Activated T-helper 2 cell treated with anti-CD3 and anti-CD28 coated beads, Interferon-gamma antibody, Interleukin-2, Interleukin-4, amounts not matched to agents 10 μg/mL and 5 μg/mL and 100 μg/mL, durations not matched to agents 14 hours and 24 hours and 36 hours (primary cell): ENCODE measurements at regions not wholly inside any gene's neighbourhood (a gene's known extent, or its start where the extent isn't known, plus 50 kb on each side); places are given as distances from the start of the nearest gene placed in this dataset.

ENCODE experiments used
- DNase-seq: peaks from one replicate; pipeline ENCODE4 v3.0.0; 2021; ENCODE audit warnings: low spot score
- H3K27ac Mint-ChIP-seq: one replicate; pipeline ENCODE4 v1.8.0; 2021; ENCODE audit warnings: mixed read lengths
- H3K27me3 Mint-ChIP-seq: one replicate; pipeline ENCODE4 v1.8.0; 2021; ENCODE audit warnings: low read depth, mixed read lengths
- H3K36me3 Mint-ChIP-seq: one replicate; pipeline ENCODE4 v1.8.0; 2021; ENCODE audit warnings: low read depth, mixed read lengths
- H3K4me1 Mint-ChIP-seq: one replicate; pipeline ENCODE4 v1.8.0; 2021; ENCODE audit warnings: low read depth, mixed read lengths
- H3K4me3 Mint-ChIP-seq: one replicate; pipeline ENCODE4 v1.8.0; 2021; ENCODE audit warnings: low read depth, mild to moderate bottlenecking, moderate library complexity, mixed read lengths
- H3K9me3 Mint-ChIP-seq: one replicate; pipeline ENCODE4 v1.8.0; 2021; ENCODE audit warnings: mixed read lengths
- intact Hi-C: fragments of 100-400 bp; cut with micrococcal nuclease; formaldehyde crosslinking; loops from one replicate; pipeline ENCODE4 v1.15.1; 2023

DNA sequence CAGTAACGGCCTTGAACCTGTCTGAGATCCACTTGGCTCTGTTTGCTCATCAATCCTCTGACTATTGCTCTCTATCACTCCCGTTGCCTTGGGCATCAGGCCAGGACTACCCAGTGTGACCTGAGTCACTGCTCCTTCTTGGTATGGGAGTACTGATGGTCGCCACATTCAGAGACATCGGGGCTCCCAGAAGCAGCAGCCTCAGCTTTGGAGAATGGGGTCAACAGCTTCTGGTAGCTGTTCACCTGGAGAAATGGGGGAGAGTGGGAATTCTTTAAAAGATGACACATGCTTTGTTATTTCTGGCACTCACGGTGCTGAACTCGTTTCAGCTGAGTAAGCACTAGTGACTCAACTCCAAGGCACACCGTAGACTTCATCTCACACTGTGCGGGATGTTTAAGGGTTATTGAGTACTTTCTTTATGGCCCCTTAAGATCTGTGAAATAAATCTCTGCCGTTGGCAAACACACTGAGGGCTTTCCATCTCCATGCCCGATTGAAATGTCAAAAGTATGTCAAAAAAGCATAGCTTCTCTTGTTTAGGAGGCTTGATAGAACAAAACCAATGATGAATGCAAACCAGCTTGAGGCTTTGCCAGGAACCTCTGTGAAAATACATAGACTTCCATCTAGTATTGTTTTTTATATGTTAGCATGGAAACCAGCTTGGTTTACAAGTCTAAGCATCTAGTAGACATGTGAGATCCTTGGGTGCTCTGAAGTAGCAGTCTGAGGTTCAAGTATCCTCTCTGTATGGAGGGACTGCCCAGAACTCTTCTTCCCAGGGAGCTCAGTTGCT lies 333.1 kb downstream of the CXCL12 start:
- intact Hi-C loops = no loop called here
- H3K4me3 Mint-ChIP-seq = no peak overlapping the region
- H3K9me3 Mint-ChIP-seq = no peaks in the 10 kb centered on the region
- no peak overlapping the region for H3K27ac Mint-ChIP-seq
- no peaks in the 10 kb centered on the region for H3K36me3 Mint-ChIP-seq
- H3K27me3 Mint-ChIP-seq = peaks cover 11% of the 10 kb centered on the region
- no peak for DNase-seq
- H3K4me1 Mint-ChIP-seq = peaks cover 2% of the 10 kb centered on the region

GRCh38 chr10:44051091-44051490 lies 333.8 kb downstream of the CXCL12 start:
- Mint-ChIP-seq H3K36me3 (no peaks in the 10 kb centered on the region), H3K4me3 (no peak overlapping the region), H3K9me3 (no peaks in the 10 kb centered on the region), H3K27ac (no peak overlapping the region), H3K4me1 (peaks cover 2% of the 10 kb centered on the region), H3K27me3 (peaks cover 12% of the 10 kb centered on the region)
- intact Hi-C loops = no loop called here
- no peak for DNase-seq

- H3K36me3 Mint-ChIP-seq = no peaks in the 10 kb centered on the region
- H3K4me3 Mint-ChIP-seq = no peak overlapping the region
- H3K27me3 Mint-ChIP-seq = peaks cover 15% of the 10 kb centered on the region
- no peaks in the 10 kb centered on the region for H3K9me3 Mint-ChIP-seq
- intact Hi-C loops = no loop called here
- H3K27ac Mint-ChIP-seq = no peak overlapping the region
- no peak for DNase-seq
- peaks cover 2% of the 10 kb centered on the region for H3K4me1 Mint-ChIP-seq
Measured at GRCh38 chr10:44049301-44050015, 335.4 kb downstream of the CXCL12 start.

- intact Hi-C loops = no loop called here
- no peak for DNase-seq
- Mint-ChIP-seq H3K36me3 (no peaks in the 10 kb centered on the region), H3K4me1 (peaks cover 2% of the 10 kb centered on the region), H3K27me3 (peaks cover 15% of the 10 kb centered on the region), H3K4me3 (no peak overlapping the region), H3K9me3 (no peaks in the 10 kb centered on the region), H3K27ac (no peak overlapping the region)
Measured at GRCh38 chr10:44047361-44047760, 337.5 kb downstream of the CXCL12 start.

- no peak overlapping the region for H3K27ac Mint-ChIP-seq
- no peaks in the 10 kb centered on the region for H3K36me3 Mint-ChIP-seq
- no peak for DNase-seq
- peaks cover 2% of the 10 kb centered on the region for H3K4me1 Mint-ChIP-seq
- peaks cover 15% of the 10 kb centered on the region for H3K27me3 Mint-ChIP-seq
- H3K4me3 Mint-ChIP-seq = no peak overlapping the region
- H3K9me3 Mint-ChIP-seq = no peaks in the 10 kb centered on the region
- intact Hi-C loops = no loop called here
Measured at GRCh38 chr10:44046605-44047004, 338.3 kb downstream of the CXCL12 start.

DNA sequence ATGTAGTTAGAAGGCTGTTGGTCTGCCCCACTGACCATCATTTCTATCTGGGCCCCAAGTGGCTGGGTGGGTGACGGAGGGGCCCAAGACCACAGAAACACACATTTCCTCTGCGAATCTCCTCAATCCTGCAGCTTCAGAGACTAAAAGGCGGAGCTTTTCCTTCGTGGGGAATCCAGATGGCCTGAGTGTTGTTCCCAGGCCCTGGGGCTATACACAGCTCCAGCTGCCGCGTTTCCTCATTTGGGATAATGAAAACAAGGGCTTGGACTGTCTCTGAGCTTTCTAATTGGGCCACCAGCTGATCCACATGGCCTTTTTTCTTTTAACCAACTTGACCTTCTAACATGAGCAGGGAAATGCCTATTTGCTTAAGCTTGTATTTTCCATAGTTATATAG lies 339.9 kb downstream of the CXCL12 start:
- Mint-ChIP-seq H3K9me3 (no peaks in the 10 kb centered on the region), H3K4me3 (no peak overlapping the region), H3K4me1 (peaks cover 2% of the 10 kb centered on the region), H3K27me3 (peaks cover 15% of the 10 kb centered on the region), H3K36me3 (no peaks in the 10 kb centered on the region), H3K27ac (no peak overlapping the region)
- intact Hi-C loops = no loop called here
- no peak for DNase-seq

- Mint-ChIP-seq H3K4me3 (no peak overlapping the region), H3K4me1 (peaks cover 2% of the 10 kb centered on the region), H3K27ac (no peak overlapping the region), H3K27me3 (peaks cover 15% of the 10 kb centered on the region), H3K9me3 (no peaks in the 10 kb centered on the region), H3K36me3 (no peaks in the 10 kb centered on the region)
- intact Hi-C loops = no loop called here
- no peak for DNase-seq
Measured at GRCh38 chr10:44044549-44044948, 340.3 kb downstream of the CXCL12 start.

DNA sequence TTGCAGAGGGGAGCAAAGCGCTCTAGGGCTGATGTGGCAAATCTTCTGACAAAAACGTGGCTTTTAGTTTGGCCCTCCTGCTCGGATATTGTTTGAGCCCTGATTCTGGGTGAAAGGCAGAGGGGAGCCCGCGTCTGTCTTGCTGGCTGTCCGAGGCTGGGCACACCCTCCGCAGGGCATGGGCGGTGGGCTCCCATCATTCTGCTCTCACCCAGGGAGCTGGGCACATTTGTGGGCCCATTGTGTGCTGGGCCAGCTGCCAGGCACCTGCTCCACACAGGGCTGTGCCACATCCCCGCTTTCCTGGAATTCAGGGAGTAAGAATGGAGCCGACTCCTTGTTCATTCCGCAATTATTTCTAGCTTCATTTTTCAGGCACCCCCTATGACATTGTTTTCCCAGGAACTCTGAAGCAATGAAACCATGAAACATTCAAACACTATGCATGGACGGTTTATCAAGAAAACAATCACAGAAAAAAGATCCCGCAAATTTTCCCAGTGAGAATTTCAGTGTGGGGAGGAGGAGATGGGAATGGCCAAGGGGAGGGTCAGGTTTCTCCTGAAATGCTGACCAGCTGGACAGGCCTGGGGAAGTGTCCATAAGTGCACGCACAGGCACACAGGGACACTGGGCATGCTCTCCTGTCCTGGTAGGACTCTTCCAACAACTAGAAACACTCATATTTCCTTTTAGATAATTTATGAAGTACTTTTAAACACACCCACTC lies 341.1 kb downstream of the CXCL12 start:
- no peak overlapping the region for H3K27ac Mint-ChIP-seq
- H3K4me3 Mint-ChIP-seq = no peak overlapping the region
- H3K4me1 Mint-ChIP-seq = peaks cover 2% of the 10 kb centered on the region
- H3K9me3 Mint-ChIP-seq = no peaks in the 10 kb centered on the region
- no peaks in the 10 kb centered on the region for H3K36me3 Mint-ChIP-seq
- intact Hi-C loops = no loop called here
- H3K27me3 Mint-ChIP-seq = peaks cover 15% of the 10 kb centered on the region
- no peak for DNase-seq

GRCh38 chr10:44042926-44043602 lies 341.8 kb downstream of the CXCL12 start:
- no peak for DNase-seq
- Mint-ChIP-seq H3K4me1 (peaks cover 2% of the 10 kb centered on the region), H3K9me3 (no peaks in the 10 kb centered on the region), H3K27me3 (peaks cover 13% of the 10 kb centered on the region), H3K36me3 (no peaks in the 10 kb centered on the region), H3K27ac (no peak overlapping the region), H3K4me3 (no peak overlapping the region)
- intact Hi-C loops = no loop called here

DNA sequence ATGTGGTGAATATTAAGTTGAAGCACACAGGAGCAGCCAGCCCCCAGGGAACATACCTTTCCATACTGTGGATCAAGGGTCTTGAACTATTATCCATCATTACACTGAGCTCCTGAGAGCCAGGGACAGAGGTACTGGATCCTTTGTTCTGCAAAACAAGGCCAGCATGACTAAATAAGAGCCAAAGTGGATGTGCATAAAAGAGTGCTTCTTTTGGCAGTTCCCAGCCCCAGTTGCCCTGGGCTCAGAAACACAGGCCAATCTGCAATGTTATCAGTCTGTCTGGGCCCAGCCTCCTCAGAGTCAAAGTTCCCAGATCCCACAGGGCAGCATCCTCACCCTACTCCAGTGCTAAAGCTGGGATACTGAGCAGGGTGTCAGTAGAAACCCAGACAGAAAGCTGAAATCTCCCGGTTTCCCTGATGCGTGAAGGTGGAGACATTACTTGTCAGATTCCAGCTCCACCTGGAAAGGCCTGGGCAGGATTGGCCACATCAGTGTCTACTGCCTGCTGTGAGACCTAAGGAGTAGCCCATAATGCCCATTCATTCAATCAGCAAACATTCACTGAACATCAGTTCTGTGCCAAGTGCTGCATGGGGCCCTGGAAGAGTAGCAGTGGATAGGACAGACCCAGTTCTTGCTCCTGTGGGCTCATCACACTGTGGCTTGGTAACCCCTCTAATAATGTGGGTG lies 342.7 kb downstream of the CXCL12 start:
- H3K27ac Mint-ChIP-seq = no peak overlapping the region
- H3K36me3 Mint-ChIP-seq = no peaks in the 10 kb centered on the region
- peaks cover 5% of the 10 kb centered on the region for H3K27me3 Mint-ChIP-seq
- peaks cover under 1% of the 10 kb centered on the region for H3K4me1 Mint-ChIP-seq
- H3K9me3 Mint-ChIP-seq = no peaks in the 10 kb centered on the region
- intact Hi-C loops = no loop called here
- H3K4me3 Mint-ChIP-seq = no peak overlapping the region
- no peak for DNase-seq

GRCh38 chr10:44039599-44039998 lies 345.3 kb downstream of the CXCL12 start:
- intact Hi-C loops = no loop called here
- H3K4me1 Mint-ChIP-seq = no peaks in the 10 kb centered on the region
- no peak overlapping the region for H3K27ac Mint-ChIP-seq
- H3K36me3 Mint-ChIP-seq = no peaks in the 10 kb centered on the region
- no peaks in the 10 kb centered on the region for H3K9me3 Mint-ChIP-seq
- DNase-seq = no peak
- H3K4me3 Mint-ChIP-seq = no peak overlapping the region
- no peaks in the 10 kb centered on the region for H3K27me3 Mint-ChIP-seq

- Mint-ChIP-seq H3K4me3 (no peak overlapping the region), H3K9me3 (no peaks in the 10 kb centered on the region), H3K27ac (no peak overlapping the region), H3K27me3 (peaks cover 3% of the 10 kb centered on the region), H3K4me1 (no peaks in the 10 kb centered on the region), H3K36me3 (no peaks in the 10 kb centered on the region)
- no peak for DNase-seq
- intact Hi-C loops = no loop called here
Measured at GRCh38 chr10:44036425-44036824, 348.5 kb downstream of the CXCL12 start.
